ENCODE measurements at regions not wholly inside any gene's neighbourhood (a gene's known extent, or its start where the extent isn't known, plus 50 kb on each side); places are given as distances from the start of the nearest gene placed in this dataset.

DNA sequence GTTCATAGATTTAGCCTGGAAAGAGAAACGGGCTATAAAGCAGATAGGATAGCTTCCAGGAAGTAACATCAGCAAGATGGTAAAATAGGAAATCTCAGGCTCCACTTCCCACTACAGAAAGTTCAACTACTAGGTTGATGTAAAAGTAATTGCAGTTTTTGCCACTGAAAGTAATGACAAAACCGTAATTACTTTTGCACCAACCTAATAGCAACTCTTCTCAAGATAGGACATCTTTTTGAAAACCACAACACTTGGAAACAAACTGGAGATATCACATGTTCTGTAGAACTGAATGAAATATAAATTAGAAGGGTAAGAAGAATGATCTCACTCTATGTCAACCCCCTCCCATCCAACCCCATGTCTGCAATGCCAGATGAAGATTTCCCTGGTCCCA lies 1154.3 kb downstream of the BCL11A start:
- no peaks in the 10 kb centered on the region for H3K4me1 ChIP-seq (ENCODE audit: control insufficient read depth in 2 of 2, insufficient read depth in 2 of 2, low read length in 2 of 2)
- no peaks in the 10 kb centered on the region for H3K36me3 Mint-ChIP-seq
- DNase-seq = no peak

GRCh38 chr2:59398081-59398480 lies 1155.4 kb downstream of the BCL11A start:
- Mint-ChIP-seq H3K36me3 (no peaks in the 10 kb centered on the region), H3K9me3 (peaks cover 0 to 15% (median 5%) of the 10 kb centered on the region in 11 donors), H3K27ac (no peak overlapping the region), H3K4me1 (no peaks in the 10 kb centered on the region), H3K27me3 (peaks cover 0 to 6% (median 0%) of the 10 kb centered on the region in 5 donors), H3K4me3 (no peak overlapping the region)
- H3K9me3 ChIP-seq (ENCODE audit: control insufficient read depth in 2 of 3, low read length in 3 of 3) = no peaks in the 10 kb centered on the region
- no peaks in the 10 kb centered on the region for H3K36me3 ChIP-seq (ENCODE audit: control insufficient read depth in 2 of 3, insufficient read depth in 3 of 3, low read length in 3 of 3)
- H3K27me3 ChIP-seq (ENCODE audit: control insufficient read depth in 2 of 2, insufficient read depth in 2 of 2, low read length in 2 of 2) = no peaks in the 10 kb centered on the region
- no peak overlapping the region for H3K4me3 ChIP-seq (ENCODE audit: low read length)
- CTCF ChIA-PET = no interaction called here
- no peak overlapping the region for H3K27ac ChIP-seq (ENCODE audit: low read depth, low read length)
- POLR2A ChIA-PET = no interaction called here
- ATAC-seq (no peak), DNase-seq (no peak)
- H3K4me1 ChIP-seq (ENCODE audit: control insufficient read depth in 2 of 2, insufficient read depth in 2 of 2, low read length in 2 of 2) = no peaks in the 10 kb centered on the region
- intact Hi-C loops (cut with micrococcal nuclease) = no loop called here

More for the DNA sequence above, 1154.3 kb downstream of the BCL11A start:
- intact Hi-C loops (cut with micrococcal nuclease) = no loop called here
- Histone ChIP-seq H3K27ac (ENCODE audit: low read depth, low read length) (no peak overlapping the region), H3K9me3 (ENCODE audit: control insufficient read depth in 2 of 3, low read length in 3 of 3) (no peaks in the 10 kb centered on the region), H3K27me3 (ENCODE audit: control insufficient read depth in 2 of 2, insufficient read depth in 2 of 2, low read length in 2 of 2) (no peaks in the 10 kb centered on the region), H3K36me3 (ENCODE audit: control insufficient read depth in 2 of 3, insufficient read depth in 3 of 3, low read length in 3 of 3) (no peaks in the 10 kb centered on the region), H3K4me3 (ENCODE audit: low read length) (no peak overlapping the region)
- Mint-ChIP-seq H3K4me1 (no peaks in the 10 kb centered on the region), H3K27ac (no peak overlapping the region), H3K27me3 (peaks cover 0 to 6% (median 0%) of the 10 kb centered on the region in 5 donors), H3K9me3 (peaks cover 0 to 16% (median 6%) of the 10 kb centered on the region in 11 donors), H3K4me3 (no peak overlapping the region)
- POLR2A ChIA-PET = no interaction called here
- ATAC-seq = no peak
- CTCF ChIA-PET = no interaction called here

DNA sequence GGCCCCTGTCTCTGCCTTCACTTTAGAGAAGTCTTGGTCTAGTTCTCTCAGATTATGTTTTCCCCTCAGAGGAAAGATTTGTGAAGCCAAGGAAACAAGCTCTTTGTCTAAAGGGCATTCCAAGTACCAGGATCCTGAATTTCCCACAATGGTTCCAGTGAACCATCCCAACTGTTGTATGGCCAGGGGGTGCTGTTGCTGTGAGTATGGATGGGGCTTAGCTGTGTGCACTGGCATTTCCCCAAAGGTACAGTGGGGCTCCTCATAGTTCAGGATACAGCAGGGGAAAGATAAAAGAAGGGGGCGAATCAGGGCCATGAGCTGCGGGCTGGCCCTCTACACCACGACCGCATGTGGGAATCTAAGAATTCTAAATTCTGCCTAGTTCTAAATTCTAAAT lies 1154.0 kb upstream of the FANCL start:
- H3K36me3 ChIP-seq (ENCODE audit: control insufficient read depth in 2 of 3, insufficient read depth in 3 of 3, low read length in 3 of 3) = no peaks in the 10 kb centered on the region

DNA sequence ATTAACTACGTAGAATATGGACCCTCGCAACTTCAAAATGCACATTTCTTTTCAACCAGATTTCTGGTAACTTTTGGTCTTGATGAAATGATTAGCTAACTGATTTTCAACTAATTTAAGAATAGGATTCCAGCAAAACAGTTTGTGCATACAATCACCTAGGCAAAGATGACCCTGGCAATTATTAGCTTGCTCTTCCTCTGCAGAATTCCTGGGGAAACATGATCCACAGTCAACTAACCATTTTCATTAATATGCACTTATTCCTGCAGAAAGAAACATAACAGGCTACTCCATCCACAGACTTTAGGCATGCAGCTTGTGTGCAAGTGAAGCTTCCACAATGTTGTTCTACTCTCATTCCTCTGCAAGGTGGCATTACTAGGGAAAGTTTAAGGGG lies 1150.8 kb upstream of the FANCL start:
- no peak overlapping the region for H3K27ac Mint-ChIP-seq
- ChIA-PET POLR2A (no interaction called here), CTCF (no interaction called here)
- no peak for DNase-seq
- Histone ChIP-seq H3K9me3 (ENCODE audit: control insufficient read depth in 2 of 3, low read length in 3 of 3) (no peaks in the 10 kb centered on the region), H3K27ac (ENCODE audit: low read depth, low read length) (no peak overlapping the region), H3K36me3 (ENCODE audit: control insufficient read depth in 2 of 3, insufficient read depth in 3 of 3, low read length in 3 of 3) (no peaks in the 10 kb centered on the region), H3K4me3 (ENCODE audit: low read length) (no peak overlapping the region), H3K27me3 (ENCODE audit: control insufficient read depth in 2 of 2, insufficient read depth in 2 of 2, low read length in 2 of 2) (no peaks in the 10 kb centered on the region), H3K4me1 (ENCODE audit: control insufficient read depth in 2 of 2, insufficient read depth in 2 of 2, low read length in 2 of 2) (no peaks in the 10 kb centered on the region)
- no peaks in the 10 kb centered on the region for H3K4me1 Mint-ChIP-seq
- H3K9me3 Mint-ChIP-seq = peaks cover 0 to 13% (median 0%) of the 10 kb centered on the region in 11 donors
- intact Hi-C loops (cut with micrococcal nuclease) = no loop called here
- no peak for ATAC-seq
- H3K4me3 Mint-ChIP-seq = no peak overlapping the region
- H3K27me3 Mint-ChIP-seq = no peaks in the 10 kb centered on the region
- no peaks in the 10 kb centered on the region for H3K36me3 Mint-ChIP-seq

More for the DNA sequence above, 1154.0 kb upstream of the FANCL start:
- no peak for ATAC-seq
- Histone ChIP-seq H3K27me3 (ENCODE audit: control insufficient read depth in 2 of 2, insufficient read depth in 2 of 2, low read length in 2 of 2) (no peaks in the 10 kb centered on the region), H3K4me1 (ENCODE audit: control insufficient read depth in 2 of 2, insufficient read depth in 2 of 2, low read length in 2 of 2) (no peaks in the 10 kb centered on the region), H3K9me3 (ENCODE audit: control insufficient read depth in 2 of 3, low read length in 3 of 3) (no peaks in the 10 kb centered on the region), H3K4me3 (ENCODE audit: low read length) (no peak overlapping the region), H3K27ac (ENCODE audit: low read depth, low read length) (no peak overlapping the region)
- intact Hi-C loops (cut with micrococcal nuclease) = no loop called here
- Mint-ChIP-seq H3K4me1 (no peaks in the 10 kb centered on the region), H3K9me3 (peaks cover 0 to 13% (median 0%) of the 10 kb centered on the region in 11 donors), H3K36me3 (no peaks in the 10 kb centered on the region), H3K4me3 (no peak overlapping the region), H3K27me3 (peaks cover 0 to 6% (median 0%) of the 10 kb centered on the region in 5 donors), H3K27ac (no peak overlapping the region)
- ChIA-PET CTCF (no interaction called here), POLR2A (no interaction called here)
- DNase-seq = no peak

GRCh38 chr2:59390581-59390980 lies 1149.5 kb upstream of the FANCL start:
- intact Hi-C loops (cut with micrococcal nuclease) = no loop called here
- no peaks in the 10 kb centered on the region for H3K36me3 ChIP-seq (ENCODE audit: control insufficient read depth in 2 of 3, insufficient read depth in 3 of 3, low read length in 3 of 3)
- ChIA-PET CTCF (no interaction called here), POLR2A (no interaction called here)
- Mint-ChIP-seq H3K4me3 (no peak overlapping the region), H3K4me1 (no peaks in the 10 kb centered on the region), H3K9me3 (peaks cover 0 to 7% (median 0%) of the 10 kb centered on the region in 11 donors), H3K36me3 (no peaks in the 10 kb centered on the region), H3K27ac (no peak overlapping the region), H3K27me3 (no peaks in the 10 kb centered on the region)
- H3K9me3 ChIP-seq (ENCODE audit: control insufficient read depth in 2 of 3, low read length in 3 of 3) = no peaks in the 10 kb centered on the region
- H3K4me3 ChIP-seq (ENCODE audit: low read length) = no peak overlapping the region
- no peaks in the 10 kb centered on the region for H3K27me3 ChIP-seq (ENCODE audit: control insufficient read depth in 2 of 2, insufficient read depth in 2 of 2, low read length in 2 of 2)
- no peak for ATAC-seq
- no peak for DNase-seq
- no peaks in the 10 kb centered on the region for H3K4me1 ChIP-seq (ENCODE audit: control insufficient read depth in 2 of 2, insufficient read depth in 2 of 2, low read length in 2 of 2)
- no peak overlapping the region for H3K27ac ChIP-seq (ENCODE audit: low read depth, low read length)

- ChIA-PET CTCF (no interaction called here), POLR2A (no interaction called here)
- no peak overlapping the region for H3K4me3 Mint-ChIP-seq
- Histone ChIP-seq H3K9me3 (ENCODE audit: control insufficient read depth in 2 of 3, low read length in 3 of 3) (no peaks in the 10 kb centered on the region), H3K4me3 (ENCODE audit: low read length) (no peak overlapping the region), H3K27me3 (ENCODE audit: control insufficient read depth in 2 of 2, insufficient read depth in 2 of 2, low read length in 2 of 2) (no peaks in the 10 kb centered on the region), H3K4me1 (ENCODE audit: control insufficient read depth in 2 of 2, insufficient read depth in 2 of 2, low read length in 2 of 2) (no peaks in the 10 kb centered on the region), H3K27ac (ENCODE audit: low read depth, low read length) (no peak overlapping the region), H3K36me3 (ENCODE audit: control insufficient read depth in 2 of 3, insufficient read depth in 3 of 3, low read length in 3 of 3) (no peaks in the 10 kb centered on the region)
- peaks cover 0 to 7% (median 0%) of the 10 kb centered on the region in 11 donors for H3K9me3 Mint-ChIP-seq
- DNase-seq = no peak
- no peak for ATAC-seq
- no peaks in the 10 kb centered on the region for H3K36me3 Mint-ChIP-seq
- no peak overlapping the region for H3K27ac Mint-ChIP-seq
- no peaks in the 10 kb centered on the region for H3K27me3 Mint-ChIP-seq
- H3K4me1 Mint-ChIP-seq = no peaks in the 10 kb centered on the region
- intact Hi-C loops (cut with micrococcal nuclease) = no loop called here
Observed at GRCh38 chr2:59389240-59389639, 1148.1 kb upstream of the FANCL start.

GRCh38 chr2:59385971-59386370 lies 1144.8 kb upstream of the FANCL start:
- Histone ChIP-seq H3K27me3 (ENCODE audit: control insufficient read depth in 2 of 2, insufficient read depth in 2 of 2, low read length in 2 of 2) (no peaks in the 10 kb centered on the region), H3K36me3 (ENCODE audit: control insufficient read depth in 2 of 3, insufficient read depth in 3 of 3, low read length in 3 of 3) (no peaks in the 10 kb centered on the region), H3K4me1 (ENCODE audit: control insufficient read depth in 2 of 2, insufficient read depth in 2 of 2, low read length in 2 of 2) (no peaks in the 10 kb centered on the region), H3K27ac (ENCODE audit: low read depth, low read length) (no peak overlapping the region), H3K4me3 (ENCODE audit: low read length) (no peak overlapping the region), H3K9me3 (ENCODE audit: control insufficient read depth in 2 of 3, low read length in 3 of 3) (no peaks in the 10 kb centered on the region)
- H3K36me3 Mint-ChIP-seq = no peaks in the 10 kb centered on the region
- ATAC-seq (no peak), DNase-seq (no peak)
- POLR2A ChIA-PET = no interaction called here
- H3K27me3 Mint-ChIP-seq = no peaks in the 10 kb centered on the region
- H3K4me1 Mint-ChIP-seq = no peaks in the 10 kb centered on the region
- intact Hi-C loops (cut with micrococcal nuclease) = no loop called here
- H3K27ac Mint-ChIP-seq = no peak overlapping the region
- CTCF ChIA-PET = no interaction called here
- no peak overlapping the region for H3K4me3 Mint-ChIP-seq
- no peaks in the 10 kb centered on the region for H3K9me3 Mint-ChIP-seq

Measured in naive thymus-derived CD4-positive, alpha-beta T cell (primary cell).